ENCODE measurements at regions not wholly inside any gene's neighbourhood (a gene's known extent, or its start where the extent isn't known, plus 50 kb on each side); places are given as distances from the start of the nearest gene placed in this dataset.

DNA sequence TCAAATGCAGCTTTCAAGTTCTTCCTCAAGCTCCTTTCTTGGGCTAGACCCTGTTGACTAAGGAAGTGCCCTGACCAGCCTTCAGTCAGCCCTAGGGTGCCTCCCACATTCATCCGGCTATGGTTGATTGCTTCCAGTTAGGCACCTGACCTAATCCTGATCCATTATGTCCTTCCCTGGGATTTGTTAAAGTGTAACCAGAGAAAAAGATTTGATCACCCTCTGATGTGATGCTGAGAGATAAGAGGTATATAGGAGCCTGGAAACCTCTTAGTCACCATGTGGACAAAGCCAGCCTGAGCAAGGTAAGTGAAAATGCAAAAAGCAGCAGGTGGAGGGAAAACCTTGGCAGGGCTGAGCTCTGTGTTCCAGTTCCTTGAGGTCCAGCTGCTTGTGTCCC, 178.8 kb upstream of the ERCC6L2 start:
- TF ChIP-seq, protein P1, sequence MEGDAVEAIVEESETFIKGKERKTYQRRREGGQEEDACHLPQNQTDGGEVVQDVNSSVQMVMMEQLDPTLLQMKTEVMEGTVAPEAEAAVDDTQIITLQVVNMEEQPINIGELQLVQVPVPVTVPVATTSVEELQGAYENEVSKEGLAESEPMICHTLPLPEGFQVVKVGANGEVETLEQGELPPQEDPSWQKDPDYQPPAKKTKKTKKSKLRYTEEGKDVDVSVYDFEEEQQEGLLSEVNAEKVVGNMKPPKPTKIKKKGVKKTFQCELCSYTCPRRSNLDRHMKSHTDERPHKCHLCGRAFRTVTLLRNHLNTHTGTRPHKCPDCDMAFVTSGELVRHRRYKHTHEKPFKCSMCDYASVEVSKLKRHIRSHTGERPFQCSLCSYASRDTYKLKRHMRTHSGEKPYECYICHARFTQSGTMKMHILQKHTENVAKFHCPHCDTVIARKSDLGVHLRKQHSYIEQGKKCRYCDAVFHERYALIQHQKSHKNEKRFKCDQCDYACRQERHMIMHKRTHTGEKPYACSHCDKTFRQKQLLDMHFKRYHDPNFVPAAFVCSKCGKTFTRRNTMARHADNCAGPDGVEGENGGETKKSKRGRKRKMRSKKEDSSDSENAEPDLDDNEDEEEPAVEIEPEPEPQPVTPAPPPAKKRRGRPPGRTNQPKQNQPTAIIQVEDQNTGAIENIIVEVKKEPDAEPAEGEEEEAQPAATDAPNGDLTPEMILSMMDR (tag by site-specific recombination; IDR thresholded peaks at IDR 0.05): no peak
- TF ChIP-seq ZNF549 (tag by site-specific recombination; IDR thresholded peaks at IDR 0.05) (no peak), ZNF660 (tag by site-specific recombination; IDR thresholded peaks at IDR 0.05) (no peak), ZNF560 (tag by site-specific recombination; IDR thresholded peaks at IDR 0.05; ENCODE audit: borderline replicate concordance) (no peak), ZNF677 (tag by site-specific recombination; IDR thresholded peaks at IDR 0.05) (no peak), ZNF776 (tag by site-specific recombination; IDR thresholded peaks at IDR 0.05; ENCODE audit: borderline replicate concordance) (no peak), ZNF366 (tag by site-specific recombination; conservative IDR thresholded peaks at IDR 0.05) (no peak), ZNF121 (tag by site-specific recombination; IDR thresholded peaks at IDR 0.05) (no peak), ZNF184 (tag by site-specific recombination; IDR thresholded peaks at IDR 0.05) (no peak), ZNF175 (tag by site-specific recombination; IDR thresholded peaks at IDR 0.05) (no peak)
- TF ChIP-seq, protein P2, sequence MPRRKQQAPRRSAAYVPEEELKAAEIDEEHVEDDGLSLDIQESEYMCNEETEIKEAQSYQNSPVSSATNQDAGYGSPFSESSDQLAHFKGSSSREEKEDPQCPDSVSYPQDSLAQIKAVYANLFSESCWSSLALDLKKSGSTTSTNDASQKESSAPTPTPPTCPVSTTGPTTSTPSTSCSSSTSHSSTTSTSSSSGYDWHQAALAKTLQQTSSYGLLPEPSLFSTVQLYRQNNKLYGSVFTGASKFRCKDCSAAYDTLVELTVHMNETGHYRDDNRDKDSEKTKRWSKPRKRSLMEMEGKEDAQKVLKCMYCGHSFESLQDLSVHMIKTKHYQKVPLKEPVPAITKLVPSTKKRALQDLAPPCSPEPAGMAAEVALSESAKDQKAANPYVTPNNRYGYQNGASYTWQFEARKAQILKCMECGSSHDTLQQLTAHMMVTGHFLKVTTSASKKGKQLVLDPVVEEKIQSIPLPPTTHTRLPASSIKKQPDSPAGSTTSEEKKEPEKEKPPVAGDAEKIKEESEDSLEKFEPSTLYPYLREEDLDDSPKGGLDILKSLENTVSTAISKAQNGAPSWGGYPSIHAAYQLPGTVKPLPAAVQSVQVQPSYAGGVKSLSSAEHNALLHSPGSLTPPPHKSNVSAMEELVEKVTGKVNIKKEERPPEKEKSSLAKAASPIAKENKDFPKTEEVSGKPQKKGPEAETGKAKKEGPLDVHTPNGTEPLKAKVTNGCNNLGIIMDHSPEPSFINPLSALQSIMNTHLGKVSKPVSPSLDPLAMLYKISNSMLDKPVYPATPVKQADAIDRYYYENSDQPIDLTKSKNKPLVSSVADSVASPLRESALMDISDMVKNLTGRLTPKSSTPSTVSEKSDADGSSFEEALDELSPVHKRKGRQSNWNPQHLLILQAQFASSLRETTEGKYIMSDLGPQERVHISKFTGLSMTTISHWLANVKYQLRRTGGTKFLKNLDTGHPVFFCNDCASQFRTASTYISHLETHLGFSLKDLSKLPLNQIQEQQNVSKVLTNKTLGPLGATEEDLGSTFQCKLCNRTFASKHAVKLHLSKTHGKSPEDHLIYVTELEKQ (tag by site-specific recombination; IDR thresholded peaks at IDR 0.05; ENCODE audit: borderline replicate concordance): no peak
- TF ChIP-seq, protein P3, sequence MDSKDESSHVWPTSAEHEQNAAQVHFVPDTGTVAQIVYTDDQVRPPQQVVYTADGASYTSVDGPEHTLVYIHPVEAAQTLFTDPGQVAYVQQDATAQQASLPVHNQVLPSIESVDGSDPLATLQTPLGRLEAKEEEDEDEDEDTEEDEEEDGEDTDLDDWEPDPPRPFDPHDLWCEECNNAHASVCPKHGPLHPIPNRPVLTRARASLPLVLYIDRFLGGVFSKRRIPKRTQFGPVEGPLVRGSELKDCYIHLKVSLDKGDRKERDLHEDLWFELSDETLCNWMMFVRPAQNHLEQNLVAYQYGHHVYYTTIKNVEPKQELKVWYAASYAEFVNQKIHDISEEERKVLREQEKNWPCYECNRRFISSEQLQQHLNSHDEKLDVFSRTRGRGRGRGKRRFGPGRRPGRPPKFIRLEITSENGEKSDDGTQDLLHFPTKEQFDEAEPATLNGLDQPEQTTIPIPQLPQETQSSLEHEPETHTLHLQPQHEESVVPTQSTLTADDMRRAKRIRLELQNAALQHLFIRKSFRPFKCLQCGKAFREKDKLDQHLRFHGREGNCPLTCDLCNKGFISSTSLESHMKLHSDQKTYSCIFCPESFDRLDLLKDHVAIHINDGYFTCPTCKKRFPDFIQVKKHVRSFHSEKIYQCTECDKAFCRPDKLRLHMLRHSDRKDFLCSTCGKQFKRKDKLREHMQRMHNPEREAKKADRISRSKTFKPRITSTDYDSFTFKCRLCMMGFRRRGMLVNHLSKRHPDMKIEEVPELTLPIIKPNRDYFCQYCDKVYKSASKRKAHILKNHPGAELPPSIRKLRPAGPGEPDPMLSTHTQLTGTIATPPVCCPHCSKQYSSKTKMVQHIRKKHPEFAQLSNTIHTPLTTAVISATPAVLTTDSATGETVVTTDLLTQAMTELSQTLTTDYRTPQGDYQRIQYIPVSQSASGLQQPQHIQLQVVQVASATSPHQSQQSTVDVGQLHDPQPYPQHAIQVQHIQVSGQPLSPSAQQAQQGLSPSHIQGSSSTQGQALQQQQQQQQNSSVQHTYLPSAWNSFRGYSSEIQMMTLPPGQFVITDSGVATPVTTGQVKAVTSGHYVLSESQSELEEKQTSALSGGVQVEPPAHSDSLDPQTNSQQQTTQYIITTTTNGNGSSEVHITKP (tag by site-specific recombination; IDR thresholded peaks at IDR 0.05): no peak
- TF ChIP-seq, protein P4, sequence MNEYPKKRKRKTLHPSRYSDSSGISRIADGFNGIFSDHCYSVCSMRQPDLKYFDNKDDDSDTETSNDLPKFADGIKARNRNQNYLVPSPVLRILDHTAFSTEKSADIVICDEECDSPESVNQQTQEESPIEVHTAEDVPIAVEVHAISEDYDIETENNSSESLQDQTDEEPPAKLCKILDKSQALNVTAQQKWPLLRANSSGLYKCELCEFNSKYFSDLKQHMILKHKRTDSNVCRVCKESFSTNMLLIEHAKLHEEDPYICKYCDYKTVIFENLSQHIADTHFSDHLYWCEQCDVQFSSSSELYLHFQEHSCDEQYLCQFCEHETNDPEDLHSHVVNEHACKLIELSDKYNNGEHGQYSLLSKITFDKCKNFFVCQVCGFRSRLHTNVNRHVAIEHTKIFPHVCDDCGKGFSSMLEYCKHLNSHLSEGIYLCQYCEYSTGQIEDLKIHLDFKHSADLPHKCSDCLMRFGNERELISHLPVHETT (tag by site-specific recombination; IDR thresholded peaks at IDR 0.05): no peak
